Prostate gland (tissue), 2 donors: ENCODE measurements at regions not wholly inside any gene's neighbourhood (a gene's known extent, or its start where the extent isn't known, plus 50 kb on each side); places are given as distances from the start of the nearest gene placed in this dataset.

Source experiments
- CTCF ChIP-seq, 4 experiments: fragments of 200-600 bp in 2 of 4; fragments of 450-650 bp in 2 of 4; sonication (generic) in 2 of 4; IDR thresholded peaks; 1 replicate in 3 of 4; 2 replicates in 1 of 4; pipeline ENCODE4 v1.5.1; 2016 to 2019; ENCODE audit warnings: antibody characterized with exemption in 4 of 4, mild to moderate bottlenecking in 2 of 4, moderate library complexity in 2 of 4
- POLR2A ChIP-seq: fragments of 450-650 bp; IDR thresholded peaks from one replicate; pipeline ENCODE4 v1.6.1; 2016; ENCODE audit warnings: antibody characterized with exemption, mild to moderate bottlenecking
- POLR2AphosphoS5 ChIP-seq: sonication (generic); formaldehyde crosslinking; IDR thresholded peaks from one replicate; pipeline ENCODE4 v1.6.1; 2017; ENCODE audit warnings: antibody characterized with exemption

- TF ChIP-seq POLR2A (no peak), CTCF (IDR thresholded peaks at IDR 0.05) (no peak), POLR2AphosphoS5 (no peak)
These were observed 779.6 kb downstream of the CDH18 start for GRCh38 chr5:19208397-19208796.
